ENCODE measurements at regions not wholly inside any gene's neighbourhood (a gene's known extent, or its start where the extent isn't known, plus 50 kb on each side); places are given as distances from the start of the nearest gene placed in this dataset.

DNA sequence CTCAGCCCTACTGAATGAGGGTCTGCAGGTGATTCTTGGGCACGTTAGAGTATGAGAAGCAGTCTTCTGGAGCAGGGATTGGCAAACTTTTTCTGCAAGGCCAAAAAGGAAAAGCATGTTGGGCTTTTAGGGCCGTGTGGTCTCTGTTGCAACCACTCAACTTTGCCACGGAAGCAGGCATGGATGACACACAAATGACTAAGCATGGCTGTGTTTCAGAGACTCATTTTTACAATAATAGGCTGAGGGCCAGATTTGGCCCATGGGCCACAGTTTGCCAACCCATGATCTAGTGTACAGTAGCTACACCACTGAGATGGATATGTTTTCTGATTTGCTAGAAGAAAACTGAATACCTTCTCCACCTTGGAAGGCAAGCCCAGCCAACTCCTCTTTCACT, 66.1 kb upstream of the PRICKLE2 start:
- TF ChIP-seq, protein P1, sequence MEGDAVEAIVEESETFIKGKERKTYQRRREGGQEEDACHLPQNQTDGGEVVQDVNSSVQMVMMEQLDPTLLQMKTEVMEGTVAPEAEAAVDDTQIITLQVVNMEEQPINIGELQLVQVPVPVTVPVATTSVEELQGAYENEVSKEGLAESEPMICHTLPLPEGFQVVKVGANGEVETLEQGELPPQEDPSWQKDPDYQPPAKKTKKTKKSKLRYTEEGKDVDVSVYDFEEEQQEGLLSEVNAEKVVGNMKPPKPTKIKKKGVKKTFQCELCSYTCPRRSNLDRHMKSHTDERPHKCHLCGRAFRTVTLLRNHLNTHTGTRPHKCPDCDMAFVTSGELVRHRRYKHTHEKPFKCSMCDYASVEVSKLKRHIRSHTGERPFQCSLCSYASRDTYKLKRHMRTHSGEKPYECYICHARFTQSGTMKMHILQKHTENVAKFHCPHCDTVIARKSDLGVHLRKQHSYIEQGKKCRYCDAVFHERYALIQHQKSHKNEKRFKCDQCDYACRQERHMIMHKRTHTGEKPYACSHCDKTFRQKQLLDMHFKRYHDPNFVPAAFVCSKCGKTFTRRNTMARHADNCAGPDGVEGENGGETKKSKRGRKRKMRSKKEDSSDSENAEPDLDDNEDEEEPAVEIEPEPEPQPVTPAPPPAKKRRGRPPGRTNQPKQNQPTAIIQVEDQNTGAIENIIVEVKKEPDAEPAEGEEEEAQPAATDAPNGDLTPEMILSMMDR (IDR thresholded peaks at IDR 0.05), result no peak
- Mint-ChIP-seq H3K9me3 (ENCODE audit: unreplicated experiment) (no peaks in the 10 kb centered on the region), H3K36me3 (ENCODE audit: unreplicated experiment) (no peaks in the 10 kb centered on the region), H3K4me3 (ENCODE audit: unreplicated experiment) (no peak overlapping the region), H3K27me3 (ENCODE audit: unreplicated experiment) (no peaks in the 10 kb centered on the region), H3K4me1 (ENCODE audit: unreplicated experiment) (peaks cover 13% of the 10 kb centered on the region), H3K27ac (ENCODE audit: unreplicated experiment) (peak overlapping the region; percentile 16)
- no peak for DNase-seq (ENCODE audit: extremely low spot score, unreplicated experiment)

DNA sequence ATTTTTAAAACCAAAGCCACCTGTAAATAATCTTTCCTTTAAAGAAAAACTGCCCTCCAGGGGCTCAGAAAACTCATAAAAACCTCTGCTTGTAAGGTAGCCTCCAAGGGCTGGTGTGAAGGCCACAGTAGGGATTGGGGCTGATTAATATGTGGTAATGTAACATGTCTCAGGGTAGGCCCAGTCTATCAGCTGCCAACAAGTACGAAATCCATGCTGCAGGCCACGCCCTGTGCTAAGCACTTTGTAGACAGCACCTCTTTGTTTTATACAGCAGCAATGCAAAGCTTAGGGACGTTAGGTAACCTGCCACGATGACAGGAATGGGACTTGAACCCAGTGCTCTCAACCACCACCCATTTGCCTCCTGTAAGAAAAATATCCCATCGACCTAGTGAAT, 65.6 kb upstream of the PRICKLE2 start:
- DNase-seq (ENCODE audit: extremely low spot score, unreplicated experiment), result no peak
- Mint-ChIP-seq H3K27ac (ENCODE audit: unreplicated experiment) (peak overlapping the region; percentile 16), H3K9me3 (ENCODE audit: unreplicated experiment) (no peaks in the 10 kb centered on the region), H3K4me3 (ENCODE audit: unreplicated experiment) (no peak overlapping the region), H3K36me3 (ENCODE audit: unreplicated experiment) (no peaks in the 10 kb centered on the region), H3K4me1 (ENCODE audit: unreplicated experiment) (peaks cover 13% of the 10 kb centered on the region), H3K27me3 (ENCODE audit: unreplicated experiment) (no peaks in the 10 kb centered on the region)
- TF ChIP-seq, protein P1 (IDR thresholded peaks at IDR 0.05), result no peak

DNA sequence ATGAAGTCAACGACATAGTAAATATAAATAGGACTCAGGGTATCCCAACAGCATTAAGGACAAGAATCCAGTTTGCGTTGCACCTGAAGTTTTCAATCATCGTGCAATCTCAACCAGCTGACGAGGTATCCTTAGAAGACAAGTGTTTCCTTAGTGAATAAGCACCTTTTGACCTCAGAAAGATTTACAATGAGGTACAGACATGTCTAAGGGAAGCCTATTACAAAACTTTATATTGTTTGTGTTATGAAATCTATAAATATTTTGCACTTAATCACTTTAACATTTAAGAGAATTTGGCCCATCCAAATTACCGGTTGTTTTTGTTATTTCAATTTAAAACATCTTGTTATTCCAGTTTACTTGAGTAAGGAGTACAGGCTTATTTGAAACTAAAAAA, 64.9 kb upstream of the PRICKLE2 start:
- H3K4me1 Mint-ChIP-seq (ENCODE audit: unreplicated experiment), result peaks cover 10% of the 10 kb centered on the region
- TF ChIP-seq, protein P1 (IDR thresholded peaks at IDR 0.05), result no peak
- H3K27me3 Mint-ChIP-seq (ENCODE audit: unreplicated experiment), result no peaks in the 10 kb centered on the region
- H3K36me3 Mint-ChIP-seq (ENCODE audit: unreplicated experiment), result no peaks in the 10 kb centered on the region
- no peak overlapping the region for H3K27ac Mint-ChIP-seq (ENCODE audit: unreplicated experiment)
- no peak overlapping the region for H3K4me3 Mint-ChIP-seq (ENCODE audit: unreplicated experiment)
- no peak for DNase-seq (ENCODE audit: extremely low spot score, unreplicated experiment)
- H3K9me3 Mint-ChIP-seq (ENCODE audit: unreplicated experiment), result no peaks in the 10 kb centered on the region

DNA sequence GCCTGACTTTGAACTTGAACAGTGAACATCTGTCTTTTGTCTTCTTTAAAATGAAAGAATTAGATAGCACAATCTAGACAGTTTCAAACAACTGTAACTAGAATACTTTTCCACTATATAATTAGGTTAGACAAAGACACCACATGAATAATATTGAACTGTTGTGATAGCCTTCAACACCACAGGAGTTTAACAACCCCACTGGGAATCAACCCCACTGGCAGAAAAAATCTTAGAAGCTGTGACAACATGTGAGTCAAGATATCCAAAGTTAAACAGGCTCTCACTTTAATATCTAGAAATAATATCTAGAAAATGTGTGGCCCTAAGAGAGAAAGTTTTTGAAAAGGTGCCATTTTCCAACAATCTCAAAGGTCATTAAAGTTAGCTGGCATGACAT, 64.4 kb upstream of the PRICKLE2 start:
- H3K9me3 Mint-ChIP-seq (ENCODE audit: unreplicated experiment), result no peaks in the 10 kb centered on the region
- H3K27ac Mint-ChIP-seq (ENCODE audit: unreplicated experiment), result no peak overlapping the region
- no peaks in the 10 kb centered on the region for H3K36me3 Mint-ChIP-seq (ENCODE audit: unreplicated experiment)
- DNase-seq (ENCODE audit: extremely low spot score, unreplicated experiment), result no peak
- TF ChIP-seq, protein P1 (IDR thresholded peaks at IDR 0.05), result no peak
- H3K4me1 Mint-ChIP-seq (ENCODE audit: unreplicated experiment), result peaks cover 10% of the 10 kb centered on the region
- no peaks in the 10 kb centered on the region for H3K27me3 Mint-ChIP-seq (ENCODE audit: unreplicated experiment)
- no peak overlapping the region for H3K4me3 Mint-ChIP-seq (ENCODE audit: unreplicated experiment)

DNA sequence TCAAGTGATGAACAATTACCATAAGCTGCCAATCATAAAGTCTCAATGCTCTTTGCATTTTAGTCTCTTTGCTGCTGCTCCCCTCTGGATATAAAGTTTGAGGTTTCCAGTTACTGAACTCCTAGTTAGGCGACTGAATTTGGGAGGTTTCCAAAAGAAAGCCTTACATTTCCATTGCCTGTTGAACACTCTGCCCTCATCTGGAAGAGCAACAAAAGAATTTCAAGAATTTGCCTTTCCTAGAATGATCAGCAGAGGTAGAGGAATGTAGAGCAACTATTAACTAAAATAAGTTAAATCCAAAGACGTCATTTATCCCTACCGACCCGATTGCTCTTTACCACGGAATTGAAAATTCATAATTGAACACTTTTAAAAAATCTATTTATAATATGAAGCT, 53.4 kb upstream of the PRICKLE2 start:
- Mint-ChIP-seq H3K36me3 (ENCODE audit: unreplicated experiment) (no peaks in the 10 kb centered on the region), H3K9me3 (ENCODE audit: unreplicated experiment) (no peaks in the 10 kb centered on the region), H3K4me3 (ENCODE audit: unreplicated experiment) (no peak overlapping the region), H3K27ac (ENCODE audit: unreplicated experiment) (peak overlapping the region; percentile 8), H3K4me1 (ENCODE audit: unreplicated experiment) (peaks cover 24% of the 10 kb centered on the region), H3K27me3 (ENCODE audit: unreplicated experiment) (no peaks in the 10 kb centered on the region)
- DNase-seq (ENCODE audit: extremely low spot score, unreplicated experiment), result no peak
- TF ChIP-seq, protein P1 (IDR thresholded peaks at IDR 0.05), result peak; percentile 34
